KMS-11 (cell line): ENCODE measurements at regions not wholly inside any gene's neighbourhood (a gene's known extent, or its start where the extent isn't known, plus 50 kb on each side); places are given as distances from the start of the nearest gene placed in this dataset.
"Not testable (repeated sequence)": the region's sequence is repeated elsewhere in the genome, so short reads cannot be mapped to it uniquely, and the experiment has no call there.

Source experiments
- H2AFZ ChIP-seq: fragments of 200-600 bp; sonication (generic); 2 replicates; pipeline ENCODE4 v1.6.1; 2016; ENCODE audit warnings: antibody characterized with exemption, mixed run types, low read depth
- H3K27ac ChIP-seq: fragments of 200-600 bp; sonication (generic); 2 replicates; pipeline ENCODE4 v1.6.1; 2016; ENCODE audit warnings: mild to moderate bottlenecking, mixed run types
- H3K27me3 ChIP-seq: fragments of 200-600 bp; sonication (generic); 2 replicates; pipeline ENCODE4 v1.6.1; 2017; ENCODE audit warnings: mild to moderate bottlenecking, low read depth, mixed run types, moderate library complexity; ENCODE audit not compliant: insufficient read depth
- H3K36me3 ChIP-seq: fragments of 200-600 bp; sonication (generic); 2 replicates; pipeline ENCODE4 v1.6.1; 2017; ENCODE audit warnings: mild to moderate bottlenecking, mixed run types; ENCODE audit not compliant: insufficient read depth
- H3K4me1 ChIP-seq: fragments of 200-600 bp; sonication (generic); 2 replicates; pipeline ENCODE4 v1.6.1; 2016; ENCODE audit warnings: mild to moderate bottlenecking, low read depth, mixed run types; ENCODE audit not compliant: poor library complexity, severe bottlenecking
- H3K4me2 ChIP-seq: fragments of 200-600 bp; sonication (generic); 2 replicates; pipeline ENCODE4 v1.7.0; 2016; ENCODE audit warnings: mild to moderate bottlenecking, mixed run types
- H3K4me3 ChIP-seq: fragments of 200-600 bp; sonication (generic); IDR thresholded peaks from 2 replicates; pipeline ENCODE4 v1.6.1; 2017; ENCODE audit warnings: low read depth, low read length, mixed read lengths; ENCODE audit not compliant: insufficient read depth
- H3K79me2 ChIP-seq: fragments of 200-600 bp; sonication (generic); 2 replicates; pipeline ENCODE4 v1.6.1; 2016; ENCODE audit warnings: low read depth, mixed run types; ENCODE audit not compliant: insufficient read depth
- H3K9ac ChIP-seq: fragments of 200-600 bp; sonication (generic); 2 replicates; pipeline ENCODE4 v1.6.1; 2016; ENCODE audit warnings: mild to moderate bottlenecking, mixed run types
- H4K20me1 ChIP-seq: fragments of 200-600 bp; sonication (generic); 2 replicates; pipeline ENCODE4 v1.6.1; 2016; ENCODE audit warnings: mild to moderate bottlenecking, mixed run types; ENCODE audit not compliant: insufficient read depth
- TF ChIP-seq, protein P1 (sequence below): fragments of 200-600 bp; sonication (generic); conservative IDR thresholded peaks from 2 replicates; pipeline ENCODE4 v1.6.1; 2017; ENCODE audit warnings: low read depth, mild to moderate bottlenecking, antibody characterized with exemption, low read length, moderate library complexity, mixed read lengths

DNA sequence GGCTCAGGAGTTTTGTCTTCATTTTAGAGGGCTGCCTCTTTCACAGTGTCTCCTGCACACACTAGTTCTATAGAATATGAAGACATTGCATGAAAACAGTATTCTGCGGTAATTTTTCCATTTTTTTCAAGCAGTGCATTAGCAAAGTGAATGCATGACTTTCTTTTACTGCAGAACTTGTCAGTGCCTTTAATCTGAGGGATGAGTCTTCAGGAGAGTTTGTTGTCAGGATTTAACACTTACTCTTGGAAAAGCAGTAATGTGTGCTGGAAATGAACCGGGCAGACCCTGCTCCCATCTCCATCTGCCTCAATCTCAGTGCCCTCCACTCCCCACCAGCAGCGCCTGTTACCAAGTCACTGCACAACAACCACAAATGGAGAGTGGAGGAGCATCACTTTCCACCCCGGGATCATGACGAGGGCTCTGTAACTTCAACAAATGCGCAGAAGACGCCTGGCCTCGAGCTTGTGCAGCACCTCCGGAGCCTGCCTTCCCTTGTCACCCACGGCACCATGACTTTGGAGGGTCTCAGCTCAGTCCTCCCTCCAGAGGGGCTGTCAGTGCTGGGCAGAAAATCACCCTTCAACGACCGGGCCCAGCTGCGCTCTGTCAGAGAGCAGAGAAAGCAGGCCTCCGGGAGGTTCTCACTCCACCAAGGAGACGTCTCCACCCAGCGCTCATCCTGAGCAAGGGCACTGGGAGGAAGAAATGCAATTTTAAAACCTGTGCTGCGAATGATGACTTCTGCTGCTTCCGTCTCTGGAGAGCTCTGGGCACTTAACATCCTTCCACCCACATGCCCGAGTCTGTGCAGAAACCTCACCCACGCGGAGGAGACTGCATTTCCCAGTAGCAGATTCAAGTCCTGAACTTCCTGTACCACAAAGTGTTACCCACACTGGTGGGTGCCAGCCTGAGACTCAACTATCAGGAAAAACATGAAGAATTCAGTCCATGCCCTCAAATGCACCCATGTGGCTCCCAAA lies 255.7 kb downstream of the ADGRD1 start:
- TF ChIP-seq, protein P1, sequence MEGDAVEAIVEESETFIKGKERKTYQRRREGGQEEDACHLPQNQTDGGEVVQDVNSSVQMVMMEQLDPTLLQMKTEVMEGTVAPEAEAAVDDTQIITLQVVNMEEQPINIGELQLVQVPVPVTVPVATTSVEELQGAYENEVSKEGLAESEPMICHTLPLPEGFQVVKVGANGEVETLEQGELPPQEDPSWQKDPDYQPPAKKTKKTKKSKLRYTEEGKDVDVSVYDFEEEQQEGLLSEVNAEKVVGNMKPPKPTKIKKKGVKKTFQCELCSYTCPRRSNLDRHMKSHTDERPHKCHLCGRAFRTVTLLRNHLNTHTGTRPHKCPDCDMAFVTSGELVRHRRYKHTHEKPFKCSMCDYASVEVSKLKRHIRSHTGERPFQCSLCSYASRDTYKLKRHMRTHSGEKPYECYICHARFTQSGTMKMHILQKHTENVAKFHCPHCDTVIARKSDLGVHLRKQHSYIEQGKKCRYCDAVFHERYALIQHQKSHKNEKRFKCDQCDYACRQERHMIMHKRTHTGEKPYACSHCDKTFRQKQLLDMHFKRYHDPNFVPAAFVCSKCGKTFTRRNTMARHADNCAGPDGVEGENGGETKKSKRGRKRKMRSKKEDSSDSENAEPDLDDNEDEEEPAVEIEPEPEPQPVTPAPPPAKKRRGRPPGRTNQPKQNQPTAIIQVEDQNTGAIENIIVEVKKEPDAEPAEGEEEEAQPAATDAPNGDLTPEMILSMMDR: no peak
- H4K20me1 ChIP-seq: no peaks in the 10 kb centered on the region
- H3K4me1 ChIP-seq: no peaks in the 10 kb centered on the region
- no peak overlapping the region for H3K4me3 ChIP-seq
- H3K9ac ChIP-seq: no peak overlapping the region
- H3K27ac ChIP-seq: no peak overlapping the region
- H3K79me2 ChIP-seq: no peaks in the 10 kb centered on the region
- H3K4me2 ChIP-seq: no peak overlapping the region
- H3K27me3 ChIP-seq: no peaks in the 10 kb centered on the region
- H2AFZ ChIP-seq: no peak overlapping the region
- no peaks in the 10 kb centered on the region for H3K36me3 ChIP-seq

DNA sequence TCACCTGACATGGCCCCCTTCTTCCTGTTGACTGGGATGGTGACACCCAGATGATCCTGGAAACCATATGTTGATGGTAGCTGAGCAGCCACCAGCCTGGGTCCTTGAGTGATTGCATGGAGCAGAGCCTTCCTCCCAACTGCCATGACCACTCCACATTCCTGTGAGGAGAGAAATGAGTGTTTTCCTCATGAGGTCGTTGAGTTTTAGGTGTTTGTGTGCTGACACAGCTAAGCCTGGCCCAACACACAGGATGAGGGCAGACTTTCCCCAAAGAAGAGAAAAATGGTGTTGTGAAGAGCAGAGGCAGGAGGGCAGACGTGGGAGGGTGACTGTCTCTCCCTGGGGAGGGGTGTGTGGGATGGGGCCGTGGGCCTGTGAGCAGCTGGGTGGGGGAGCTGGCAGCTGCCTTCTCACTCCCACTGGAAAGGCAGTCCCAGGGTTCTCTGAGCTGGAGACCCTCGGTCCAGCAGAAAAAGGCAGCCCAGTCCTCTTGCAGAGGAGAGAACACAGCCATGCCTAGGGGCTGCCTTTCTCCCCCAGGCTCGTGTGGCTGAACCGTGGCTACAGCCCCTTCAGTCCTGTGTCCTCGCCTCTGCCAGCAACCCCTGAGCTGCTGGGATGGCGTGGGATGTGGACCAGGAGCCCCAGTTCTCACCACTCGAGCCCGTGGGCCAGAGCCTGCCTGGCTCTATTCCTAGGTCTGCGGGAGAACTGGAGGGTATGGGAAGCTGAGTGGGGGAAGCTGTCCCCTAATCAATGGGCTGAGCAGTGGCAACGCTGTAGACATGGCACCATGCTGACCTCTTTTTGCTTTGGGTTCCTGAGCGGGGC lies 257.0 kb downstream of the ADGRD1 start:
- Histone ChIP-seq H2AFZ (no peak overlapping the region), H3K4me3 (no peak overlapping the region), H3K79me2 (no peaks in the 10 kb centered on the region), H4K20me1 (no peaks in the 10 kb centered on the region), H3K27ac (no peak overlapping the region), H3K9ac (no peak overlapping the region), H3K4me2 (no peak overlapping the region), H3K4me1 (no peaks in the 10 kb centered on the region), H3K27me3 (no peaks in the 10 kb centered on the region), H3K36me3 (no peaks in the 10 kb centered on the region)
- TF ChIP-seq, protein P1: no peak

DNA sequence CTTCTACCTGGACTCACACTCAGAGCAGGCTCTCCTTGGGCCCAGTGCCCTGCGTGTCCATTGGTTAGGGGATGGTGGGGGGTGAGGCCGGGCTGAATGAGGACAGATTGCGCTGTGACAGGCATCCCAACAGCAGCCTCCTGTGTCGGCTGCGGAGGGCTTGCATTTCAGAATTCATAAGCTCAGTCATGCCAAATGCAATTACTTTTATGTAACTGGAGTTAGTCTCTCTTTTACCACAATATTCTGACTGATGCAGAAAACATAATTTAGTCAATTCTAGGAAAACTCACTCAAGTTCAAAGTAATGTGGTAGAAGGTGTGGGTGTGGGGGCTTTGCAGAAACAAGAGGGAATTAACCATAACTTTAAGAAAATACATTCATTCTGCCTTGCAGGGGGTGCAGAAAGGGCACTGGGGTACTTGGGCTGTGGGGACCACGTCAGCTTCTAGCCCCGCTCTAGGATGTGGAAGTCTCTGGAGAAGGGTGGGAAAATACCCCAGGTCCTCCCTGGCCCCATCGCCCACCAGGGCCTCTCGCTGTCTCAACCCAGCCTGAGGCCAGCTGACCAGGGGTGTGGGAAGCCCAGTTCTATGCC lies 257.7 kb downstream of the ADGRD1 start:
- Histone ChIP-seq H3K4me1 (no peaks in the 10 kb centered on the region), H3K36me3 (no peaks in the 10 kb centered on the region), H3K9ac (no peak overlapping the region)

DNA sequence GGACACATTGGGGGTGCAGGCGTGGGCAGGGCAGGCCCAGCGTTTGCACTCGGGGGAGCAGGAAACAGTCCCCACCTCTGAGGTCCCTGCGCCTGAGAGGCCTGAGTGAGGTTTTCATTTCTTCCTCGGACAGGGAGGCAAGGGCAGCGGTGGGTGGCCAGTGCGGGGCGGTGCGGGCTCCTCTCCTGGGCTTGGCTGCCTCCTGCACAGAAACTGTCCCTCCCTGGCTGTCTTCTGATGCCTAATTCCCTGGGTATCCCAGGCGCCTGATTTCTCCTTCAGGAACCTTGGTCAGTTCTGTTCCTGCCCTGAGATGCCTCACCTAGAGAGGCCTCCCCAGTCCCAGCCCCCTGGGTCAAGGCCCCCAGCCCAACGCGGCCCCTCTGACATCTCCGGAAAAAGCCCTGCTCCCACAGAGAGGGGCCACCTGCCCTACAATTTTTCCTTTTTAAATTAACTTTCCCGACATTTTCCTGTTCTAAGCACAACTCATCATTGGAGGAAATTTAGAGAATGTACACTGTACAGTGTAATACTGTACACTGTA lies 260.3 kb downstream of the ADGRD1 start:
- TF ChIP-seq, protein P1: no peak
- no peaks in the 10 kb centered on the region for H3K79me2 ChIP-seq
- H4K20me1 ChIP-seq: no peaks in the 10 kb centered on the region
- H3K9ac ChIP-seq: no peak overlapping the region
- H2AFZ ChIP-seq: no peak overlapping the region
- no peaks in the 10 kb centered on the region for H3K4me1 ChIP-seq
- no peak overlapping the region for H3K4me2 ChIP-seq
- no peaks in the 10 kb centered on the region for H3K36me3 ChIP-seq
- H3K4me3 ChIP-seq: no peak overlapping the region
- no peak overlapping the region for H3K27ac ChIP-seq
- no peaks in the 10 kb centered on the region for H3K27me3 ChIP-seq

More for the DNA sequence above, 257.7 kb downstream of the ADGRD1 start:
- H3K79me2 ChIP-seq: no peaks in the 10 kb centered on the region
- TF ChIP-seq, protein P1: no peak
- H3K4me3 ChIP-seq: no peak overlapping the region
- H3K27me3 ChIP-seq: no peaks in the 10 kb centered on the region
- H3K4me2 ChIP-seq: no peak overlapping the region
- H3K27ac ChIP-seq: no peak overlapping the region
- no peak overlapping the region for H2AFZ ChIP-seq
- no peaks in the 10 kb centered on the region for H4K20me1 ChIP-seq

DNA sequence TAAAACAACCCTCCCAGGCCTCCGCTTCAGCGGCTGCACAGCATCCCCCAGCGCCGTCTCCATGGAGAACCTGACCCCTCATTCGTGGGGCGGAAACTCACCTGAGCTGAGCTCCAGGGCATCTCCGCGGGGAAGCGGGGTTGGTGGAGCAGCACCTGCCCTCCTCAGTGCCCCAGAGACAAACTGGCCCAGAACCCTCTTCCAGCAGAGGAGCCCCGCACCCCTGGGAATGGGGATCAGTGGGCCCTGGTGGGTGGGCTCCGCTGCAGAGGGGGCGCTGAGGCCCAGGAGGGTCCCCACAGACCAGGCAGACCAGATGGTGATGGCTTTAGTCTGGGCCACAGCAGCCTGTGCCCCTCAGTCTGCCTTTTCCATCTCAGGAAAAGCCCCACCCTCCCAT lies 261.2 kb downstream of the ADGRD1 start:
- not testable (repeated sequence) for H3K4me3 ChIP-seq, H3K27ac ChIP-seq, H3K9ac ChIP-seq, H3K4me1 ChIP-seq, H3K79me2 ChIP-seq, H3K36me3 ChIP-seq, H3K4me2 ChIP-seq, H4K20me1 ChIP-seq, H3K27me3 ChIP-seq, H2AFZ ChIP-seq

DNA sequence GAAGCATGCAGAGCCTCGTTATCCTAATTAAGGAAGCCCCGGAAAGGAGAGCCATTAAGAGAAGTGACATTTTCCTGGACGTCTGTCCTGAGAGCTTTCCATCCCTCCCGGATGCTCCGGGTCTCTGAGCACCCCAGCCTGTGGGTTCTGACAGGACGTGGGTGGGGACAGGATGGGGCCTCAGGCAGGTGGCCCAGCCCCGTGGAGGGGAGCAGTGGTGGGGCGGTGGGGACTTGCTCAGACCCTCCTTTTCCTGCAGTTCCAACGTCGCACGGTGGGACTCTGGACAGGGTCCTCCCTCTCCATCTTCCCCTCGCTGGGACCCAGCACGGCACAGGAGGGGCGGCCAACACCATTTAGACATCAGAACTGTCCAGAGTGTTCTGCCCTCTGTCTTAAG lies 262.9 kb downstream of the ADGRD1 start:
- H3K4me1 ChIP-seq, H3K4me3 ChIP-seq, H2AFZ ChIP-seq, H3K36me3 ChIP-seq, H4K20me1 ChIP-seq, H3K79me2 ChIP-seq, H3K27ac ChIP-seq, H3K4me2 ChIP-seq, H3K9ac ChIP-seq, H3K27me3 ChIP-seq: not testable (repeated sequence)
